Medulla oblongata (tissue), 1 donor: ENCODE measurements at regions not wholly inside any gene's neighbourhood (a gene's known extent, or its start where the extent isn't known, plus 50 kb on each side); places are given as distances from the start of the nearest gene placed in this dataset.
A peak's percentile ranks its signal among the peaks of the same experiment; 100 is the strongest.

ENCODE experiments used
- DNase-seq: peaks from one replicate; pipeline ENCODE4 v3.0.0-alpha.2; 2015; ENCODE audit errors: extremely low spot score

DNA sequence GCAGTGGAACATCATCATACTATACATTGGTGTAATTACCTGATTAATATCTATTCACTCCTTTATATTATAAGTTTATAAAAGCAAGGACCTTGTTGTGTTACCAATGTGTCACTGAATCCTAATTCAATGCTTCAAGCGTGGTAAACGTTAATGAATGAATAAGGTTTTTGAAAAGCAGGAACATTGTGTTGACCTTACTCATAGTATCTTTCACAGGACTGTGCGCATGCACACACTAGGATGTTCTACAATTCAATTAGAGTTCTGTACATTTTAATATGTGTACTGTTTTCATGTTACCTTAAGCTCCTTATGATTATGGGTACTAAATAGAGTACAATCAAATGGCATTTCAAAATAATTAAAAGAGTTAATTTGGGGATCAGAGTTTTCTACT is 578.5 kb downstream of the BMP2 start:
- DNase-seq: no peak

DNA sequence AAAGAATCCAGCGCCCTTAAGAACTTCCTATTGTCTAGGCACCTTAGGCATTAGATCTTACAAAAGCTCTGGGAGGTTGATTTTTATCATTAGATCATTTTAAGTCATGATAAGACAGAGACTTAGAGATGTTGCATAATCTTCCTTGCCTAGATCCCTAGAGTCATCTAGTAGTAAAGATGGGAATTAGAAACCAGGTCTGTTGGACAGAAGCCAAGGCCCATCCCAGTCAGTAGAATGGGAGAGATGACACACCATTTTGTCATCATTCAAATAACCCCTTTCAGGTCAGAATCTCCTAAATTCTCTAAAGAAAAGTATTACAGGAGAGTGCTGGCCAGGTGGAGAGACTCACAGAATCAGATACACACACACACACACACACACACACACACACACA is 579.1 kb downstream of the BMP2 start:
- DNase-seq: no peak

DNA sequence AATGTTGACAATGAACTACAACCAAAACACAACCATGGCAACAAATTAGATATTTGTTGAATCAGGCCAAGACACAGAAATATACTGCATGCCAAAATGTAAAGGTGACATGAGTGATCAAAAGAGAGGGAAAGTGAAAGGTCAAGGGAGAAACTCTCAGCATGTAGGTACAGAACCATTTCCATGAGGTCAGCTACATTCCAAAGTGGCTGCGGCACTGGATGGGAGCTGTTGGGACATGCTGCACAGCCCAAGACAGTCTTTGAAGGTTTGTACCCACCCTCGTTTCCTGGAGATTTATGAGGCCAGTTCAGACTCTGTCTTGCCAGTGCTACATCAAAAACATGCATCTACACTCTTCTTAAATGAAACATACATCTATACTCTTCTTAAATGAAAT is 579.9 kb downstream of the BMP2 start:
- DNase-seq: no peak

DNA sequence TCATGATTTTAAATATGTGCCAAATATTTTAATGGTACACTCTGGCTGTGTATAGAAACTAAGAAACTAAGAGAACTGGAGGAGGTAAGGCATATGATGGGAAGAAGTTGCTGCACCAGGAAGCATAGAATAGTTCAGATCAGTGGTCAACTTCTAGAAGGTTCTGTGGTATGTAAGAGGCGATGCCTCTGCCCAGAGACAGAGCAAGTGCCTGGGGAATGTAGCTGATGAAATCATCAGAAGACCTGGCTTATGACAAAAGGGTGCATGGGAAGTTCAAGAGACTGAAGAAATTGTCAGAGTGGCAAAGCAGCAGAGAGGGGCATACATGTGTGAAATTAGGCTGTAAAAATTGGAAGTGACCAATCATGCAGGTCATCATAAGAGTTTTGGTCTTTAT is 580.8 kb downstream of the BMP2 start:
- no peak for DNase-seq

DNA sequence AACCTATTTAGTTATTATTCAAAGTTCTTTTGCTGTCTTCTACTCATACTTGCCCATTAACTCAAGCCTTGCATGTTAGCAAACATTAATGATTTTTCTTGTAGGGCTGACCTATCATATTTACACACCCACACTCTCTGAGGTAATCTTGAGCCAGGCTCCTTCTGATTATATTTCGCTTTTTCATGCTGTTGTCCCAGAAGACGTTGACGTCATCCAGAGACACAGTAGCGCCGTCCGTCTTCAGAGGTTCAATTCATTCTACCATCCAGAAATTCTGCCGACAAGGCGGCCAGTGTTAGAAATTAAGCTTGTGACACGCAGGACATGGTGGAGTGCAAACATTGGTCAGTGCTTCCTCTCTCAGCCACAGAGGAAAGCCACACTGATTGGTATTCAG is 584.7 kb downstream of the BMP2 start:
- no peak for DNase-seq

DNA sequence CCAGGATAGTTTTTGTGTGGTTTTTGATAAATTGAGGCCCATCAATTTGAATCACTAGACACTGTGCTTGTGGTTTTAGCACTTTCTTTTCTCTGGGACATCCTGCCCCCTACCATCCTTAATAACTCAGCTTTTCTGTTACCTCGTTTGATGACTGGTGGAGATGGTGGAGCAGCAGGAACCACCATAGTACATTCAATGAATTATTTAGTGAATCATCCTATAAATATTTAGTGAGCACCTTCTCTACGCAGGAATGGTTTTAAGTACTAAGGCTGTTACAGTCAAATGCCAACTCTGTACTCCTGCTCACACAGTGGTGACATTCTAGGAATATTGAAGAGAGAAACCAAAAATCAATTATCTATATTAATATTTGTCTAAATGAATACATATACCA is 585.2 kb downstream of the HAO1 start:
- DNase-seq: no peak

DNA sequence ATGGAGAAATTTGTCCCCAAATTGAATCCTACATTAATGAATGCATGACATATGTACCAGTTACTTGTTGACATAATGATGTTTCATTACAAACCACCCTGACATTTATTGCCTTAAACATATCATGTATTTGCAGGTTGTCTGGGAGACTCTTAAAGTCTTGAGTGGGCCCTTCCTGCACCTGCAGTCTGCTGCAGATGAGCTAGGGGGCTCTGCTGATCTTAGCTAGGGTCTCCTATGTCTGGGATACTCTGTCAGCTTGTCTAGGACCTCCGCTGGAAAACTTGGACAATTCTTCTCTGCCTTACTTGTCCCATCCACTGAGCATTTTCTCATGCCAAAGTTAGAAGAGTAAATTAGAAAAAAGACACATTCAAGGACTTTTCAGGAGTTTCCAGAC is 581.6 kb downstream of the HAO1 start:
- DNase-seq: no peak

DNA sequence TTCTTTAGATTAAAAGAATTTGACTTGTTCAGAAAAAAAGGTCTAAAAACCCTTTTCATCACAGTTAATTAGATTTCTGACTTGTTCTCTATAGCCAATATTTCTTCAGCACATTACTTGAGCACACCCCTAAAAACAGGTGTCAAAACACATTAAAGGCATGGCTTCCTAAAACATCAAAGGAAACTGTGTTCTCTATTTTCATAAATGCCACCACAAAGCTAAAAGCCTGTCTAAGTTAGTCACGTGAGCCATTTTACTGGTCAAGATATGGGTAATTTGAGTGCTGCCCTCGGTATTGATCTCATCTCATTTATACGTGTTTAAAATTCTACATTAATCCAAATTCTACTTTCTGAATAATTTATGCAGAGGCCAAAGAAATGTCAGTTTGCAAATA is 580.5 kb downstream of the HAO1 start:
- DNase-seq: no peak

DNA sequence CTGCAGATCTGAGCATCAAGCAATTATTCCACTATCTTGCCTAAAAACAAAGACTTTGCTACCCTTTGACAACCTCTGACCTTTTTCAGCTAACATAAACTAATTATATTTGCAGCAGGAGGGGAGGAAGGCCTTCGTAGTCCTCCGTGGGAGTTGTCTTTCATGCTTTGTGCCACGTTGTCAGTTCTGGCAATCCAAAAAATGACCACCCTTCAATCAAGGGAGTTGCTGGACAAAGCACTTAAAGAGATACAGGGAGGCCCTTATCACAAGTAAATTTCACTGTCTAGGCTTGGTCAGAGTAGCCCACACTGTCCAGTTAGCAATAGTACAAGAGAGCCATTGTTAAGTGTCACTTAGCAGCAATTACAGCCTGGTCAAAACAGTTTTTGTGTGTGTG is 578.9 kb downstream of the HAO1 start:
- peak; percentile 13 for DNase-seq

DNA sequence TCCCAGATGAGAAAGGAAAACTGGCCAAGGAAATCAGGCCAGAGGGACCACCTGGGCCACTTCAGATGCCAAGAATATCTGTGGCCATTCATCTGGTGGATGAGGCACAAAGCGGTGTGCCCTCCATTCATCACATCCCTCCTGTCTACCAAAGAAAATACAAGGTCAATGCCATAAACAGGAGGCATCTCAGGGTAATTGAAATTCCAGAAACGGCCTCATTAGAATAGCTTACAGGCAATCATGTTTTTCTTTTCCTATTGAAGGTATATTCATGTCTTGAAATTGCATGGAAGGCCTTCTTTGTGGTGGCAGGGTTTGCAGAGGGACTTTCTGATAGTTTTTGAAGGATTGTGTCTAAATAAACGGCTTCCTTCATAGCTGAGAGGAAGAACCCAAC is 578.3 kb downstream of the HAO1 start:
- no peak for DNase-seq

DNA sequence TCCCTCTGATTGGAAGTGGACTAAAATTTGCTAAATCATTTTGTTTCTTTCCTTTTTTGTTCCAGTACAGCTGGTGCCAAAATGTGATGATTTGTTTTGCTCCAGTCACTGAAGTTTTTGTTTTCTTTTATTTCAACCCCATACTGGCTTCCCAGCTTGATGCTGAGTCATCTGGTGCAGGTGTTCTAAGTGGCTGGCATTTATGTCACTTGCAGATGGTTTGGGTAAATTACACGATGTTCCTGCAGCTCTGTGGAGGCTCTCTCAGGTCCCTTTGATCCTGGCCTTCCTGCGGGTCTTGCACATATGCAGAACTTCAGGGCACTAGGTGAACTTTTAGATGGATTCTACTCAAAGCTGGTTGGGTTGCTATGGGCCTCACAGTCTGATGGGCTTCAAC is 577.7 kb downstream of the HAO1 start:
- no peak for DNase-seq

DNA sequence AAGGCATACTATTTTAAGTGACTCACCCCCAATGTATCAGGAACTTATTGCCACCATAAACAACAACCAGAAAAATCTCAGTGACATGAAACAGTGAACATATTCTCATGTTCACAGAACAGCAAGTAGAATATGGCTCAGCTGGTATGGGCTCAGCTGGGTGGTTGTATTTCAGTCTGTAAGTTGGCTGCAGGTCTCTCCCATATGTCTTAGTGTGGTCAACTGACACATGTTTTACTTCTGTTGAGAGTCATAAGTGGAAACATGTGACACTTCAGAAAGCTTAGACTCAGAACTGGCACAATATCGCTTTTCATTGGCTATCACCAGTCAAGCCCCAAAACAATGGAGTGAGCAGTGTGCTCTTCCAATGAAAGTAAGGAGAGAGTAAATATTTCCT is 574.1 kb downstream of the HAO1 start:
- no peak for DNase-seq

DNA sequence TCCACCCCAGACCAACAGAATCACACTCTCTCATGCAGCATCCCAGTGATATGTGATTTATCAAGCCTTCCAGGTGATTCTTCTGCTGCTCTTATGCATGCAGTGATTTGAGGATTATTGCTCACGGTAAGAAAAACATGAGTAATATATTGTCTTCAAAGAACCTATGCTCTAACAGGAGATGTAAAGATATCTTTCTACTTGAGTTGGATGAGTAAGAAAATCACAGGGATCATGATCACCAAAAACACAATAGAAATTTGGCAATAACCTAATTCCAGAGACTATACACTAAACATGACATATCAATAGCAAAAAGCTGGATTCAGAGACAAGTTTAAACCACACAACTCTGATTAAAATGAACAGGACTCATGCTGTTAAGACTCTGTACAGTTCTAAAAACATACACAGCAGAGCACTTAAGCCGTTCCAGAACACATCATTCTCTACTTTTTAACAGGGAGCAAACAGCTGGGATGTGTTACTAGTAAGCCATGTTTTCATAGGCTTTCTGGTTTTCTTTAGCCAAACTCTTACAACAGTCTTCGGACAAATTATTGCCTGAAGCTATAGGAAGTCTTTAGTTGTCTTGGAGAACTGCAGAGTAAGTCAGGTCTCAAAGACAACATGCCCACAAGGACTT is 568.6 kb downstream of the HAO1 start:
- no peak for DNase-seq

DNA sequence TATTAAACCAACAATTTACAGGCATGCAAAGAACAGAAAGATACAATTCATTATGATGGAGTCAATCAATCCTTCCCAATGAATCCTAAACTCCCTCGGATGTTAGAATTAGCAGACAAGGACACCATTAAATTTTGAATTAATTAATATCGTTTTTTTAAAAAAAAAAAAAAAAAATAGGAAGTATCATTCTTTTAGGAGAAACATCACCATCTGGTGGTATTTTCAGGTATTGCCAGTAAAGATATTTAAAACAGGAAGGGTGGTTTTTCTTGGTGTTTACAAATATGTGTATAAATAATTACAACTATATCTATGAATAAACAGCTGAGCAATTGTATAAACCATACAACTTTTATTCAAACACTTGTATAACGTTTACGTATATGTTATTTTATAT is 564.4 kb downstream of the HAO1 start:
- no peak for DNase-seq

DNA sequence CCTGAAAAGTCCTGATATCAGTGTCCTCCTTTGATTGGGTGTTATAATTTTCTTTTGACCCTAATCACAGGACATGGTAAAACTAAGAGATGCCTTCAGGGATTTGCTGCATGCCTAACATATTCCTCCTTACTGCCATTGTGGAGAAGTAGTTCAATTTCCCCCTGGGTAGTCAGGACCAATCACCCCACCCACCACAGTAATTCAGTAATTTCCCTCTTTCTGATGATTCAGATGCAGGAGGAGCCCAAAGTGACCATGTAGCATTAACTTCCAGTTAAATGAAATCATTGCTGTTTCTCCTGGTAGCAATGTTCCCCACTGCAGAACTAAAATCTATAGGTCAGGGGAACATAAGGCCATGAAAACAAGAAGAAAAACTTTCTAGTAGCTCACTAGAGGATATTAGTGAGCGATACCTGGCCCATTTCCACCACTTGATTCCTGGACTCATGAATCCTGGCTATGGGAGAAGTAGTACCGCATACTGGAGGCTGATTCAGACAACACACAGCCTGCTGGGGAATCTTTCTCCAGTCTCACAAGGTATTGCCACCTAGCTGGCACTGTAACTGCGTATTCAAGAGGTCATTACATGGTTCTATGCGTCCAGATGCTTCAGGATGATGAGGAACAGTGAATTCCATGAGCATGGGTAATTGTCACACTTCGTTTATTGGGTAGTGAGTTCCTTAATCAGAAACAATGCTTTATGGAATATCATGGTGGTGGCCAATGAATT is 561.2 kb downstream of the HAO1 start:
- no peak for DNase-seq

DNA sequence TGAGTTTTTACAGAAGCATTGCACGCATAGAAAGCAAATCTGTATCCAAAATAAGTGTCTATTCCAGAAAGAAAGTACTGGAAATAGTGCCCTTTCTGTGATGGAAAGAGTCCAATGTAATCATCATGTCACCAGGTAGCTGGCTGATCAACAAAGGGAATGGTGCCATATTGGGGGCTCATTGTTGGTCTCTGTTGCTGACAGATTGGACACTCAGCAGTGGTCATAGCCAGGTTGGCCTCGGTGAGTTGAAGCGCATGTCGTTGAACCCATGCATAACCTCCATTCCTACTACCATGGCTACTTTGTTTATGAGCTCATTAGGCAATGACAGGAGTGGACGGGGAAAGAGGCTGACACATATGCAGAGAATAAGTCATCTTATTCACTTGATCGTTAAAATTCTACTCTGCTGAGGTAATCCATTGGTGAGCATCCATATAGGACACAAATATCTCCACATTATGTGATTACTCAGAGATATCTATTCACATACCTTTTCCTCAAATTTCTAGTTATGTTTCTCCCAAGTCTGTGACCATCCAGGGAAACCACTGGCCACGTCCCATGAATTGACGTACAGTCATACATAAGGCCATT is 560.5 kb downstream of the HAO1 start:
- no peak for DNase-seq

DNA sequence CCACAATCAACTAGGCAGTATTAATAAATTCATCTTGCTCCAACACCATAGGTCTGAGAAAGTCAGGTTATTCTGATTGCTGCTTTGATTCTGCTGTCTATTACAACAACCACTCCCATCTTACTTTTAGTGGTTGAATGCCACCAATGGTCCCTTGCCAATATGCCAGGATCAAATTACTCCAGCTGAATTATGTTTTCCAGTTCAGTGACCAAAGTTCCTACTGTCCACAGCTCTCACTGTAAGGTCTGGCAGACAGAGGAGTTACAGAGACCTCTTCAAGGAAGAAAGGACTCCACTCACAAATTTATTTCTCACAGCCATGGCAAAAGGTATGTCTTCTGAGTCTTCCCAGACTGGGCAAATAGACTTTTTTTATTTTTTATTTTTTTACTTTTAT is 557.0 kb downstream of the HAO1 start:
- DNase-seq: no peak

DNA sequence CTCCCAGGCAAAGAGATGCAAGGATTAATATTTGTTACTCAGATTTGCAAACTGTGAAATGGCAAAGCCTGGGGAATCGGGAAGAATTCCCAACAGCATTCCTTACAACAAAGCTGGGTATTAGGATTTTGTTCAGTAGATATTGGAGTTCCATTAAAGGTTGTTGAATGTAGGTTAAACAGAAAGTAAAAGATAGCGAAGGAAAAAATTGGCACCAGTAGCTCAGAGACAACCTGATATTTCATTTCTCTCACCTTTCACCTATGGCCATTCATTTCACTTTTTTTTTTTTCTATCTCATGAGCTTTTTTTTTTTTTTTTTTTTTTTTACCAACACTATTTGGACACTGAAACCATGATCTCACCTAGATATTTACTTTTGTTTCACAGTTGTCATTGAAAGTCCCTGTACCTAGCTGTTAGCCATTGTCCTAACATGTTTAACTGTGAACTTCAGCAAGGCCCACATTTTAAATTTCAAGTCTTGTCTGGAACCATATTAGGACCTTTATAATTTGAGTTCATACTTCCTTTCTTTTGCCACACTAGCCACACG is 552.5 kb downstream of the HAO1 start:
- no peak for DNase-seq

DNA sequence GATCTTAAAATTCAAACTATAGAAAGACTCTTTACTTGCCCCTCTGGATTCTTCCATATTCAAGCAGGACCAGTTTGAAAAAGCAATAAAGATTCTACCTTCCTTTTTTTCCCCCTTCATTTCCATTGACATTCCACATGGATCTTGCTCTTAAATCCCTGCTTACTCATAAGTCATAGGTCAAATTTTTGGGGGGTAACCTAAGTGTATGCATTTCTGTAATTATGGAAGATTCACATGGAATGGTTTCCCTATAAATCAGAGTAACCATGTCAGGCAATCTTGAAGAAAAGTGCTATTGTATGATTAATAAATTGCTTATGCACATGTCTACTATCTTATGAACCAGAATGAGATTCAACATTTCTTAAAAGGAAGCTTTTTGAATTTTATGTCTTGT is 551.0 kb downstream of the HAO1 start:
- DNase-seq: no peak

DNA sequence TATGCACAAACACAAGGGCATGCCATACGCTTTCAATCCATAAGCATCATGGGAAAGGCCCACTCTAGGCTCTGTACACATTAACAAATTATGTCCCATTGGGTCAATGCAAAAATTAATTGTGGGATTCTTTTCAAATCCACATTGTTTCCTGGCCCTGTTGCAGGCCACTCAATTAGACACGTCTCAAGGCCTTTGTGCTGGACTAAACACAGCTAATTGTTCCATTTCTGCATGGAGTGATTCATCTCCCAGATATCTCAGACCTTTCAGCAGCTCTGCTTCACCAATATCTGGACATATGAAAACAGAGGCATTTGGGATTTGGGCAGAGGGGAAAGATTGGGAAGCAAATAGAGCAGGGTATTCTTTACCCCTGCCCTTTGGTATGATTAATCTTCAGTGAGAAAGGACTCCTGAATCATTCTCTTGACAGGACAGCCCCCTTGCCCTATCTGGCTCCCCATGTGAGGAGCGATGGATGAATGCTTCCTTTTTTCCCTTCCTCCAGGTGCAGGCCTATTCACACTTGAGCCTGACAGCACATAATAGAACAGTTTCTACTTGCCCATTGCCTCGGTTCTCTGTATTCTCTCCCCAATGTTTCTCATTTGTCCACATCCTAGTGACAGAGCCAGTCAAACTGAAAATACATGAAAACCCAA is 547.6 kb downstream of the HAO1 start:
- DNase-seq: peak; percentile 10

DNA sequence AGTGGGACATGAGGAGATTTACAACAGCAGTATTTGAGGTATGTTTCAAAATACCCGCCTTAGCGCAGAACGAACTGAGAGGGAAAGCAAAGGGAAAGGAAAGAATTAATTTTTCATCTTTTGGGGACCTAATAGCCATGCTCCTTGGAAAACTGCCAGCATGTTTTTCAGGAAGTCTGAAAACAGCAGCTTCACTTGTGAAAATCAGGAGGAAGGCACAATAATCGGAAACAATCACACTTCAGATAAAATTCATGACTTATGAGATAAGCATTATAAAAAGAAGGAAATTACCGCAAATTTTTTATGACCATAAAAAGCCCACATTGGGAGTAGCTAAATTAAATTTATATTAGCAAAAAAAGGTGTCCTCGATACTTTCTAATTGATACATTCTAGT is 541.1 kb downstream of the HAO1 start:
- DNase-seq: no peak

DNA sequence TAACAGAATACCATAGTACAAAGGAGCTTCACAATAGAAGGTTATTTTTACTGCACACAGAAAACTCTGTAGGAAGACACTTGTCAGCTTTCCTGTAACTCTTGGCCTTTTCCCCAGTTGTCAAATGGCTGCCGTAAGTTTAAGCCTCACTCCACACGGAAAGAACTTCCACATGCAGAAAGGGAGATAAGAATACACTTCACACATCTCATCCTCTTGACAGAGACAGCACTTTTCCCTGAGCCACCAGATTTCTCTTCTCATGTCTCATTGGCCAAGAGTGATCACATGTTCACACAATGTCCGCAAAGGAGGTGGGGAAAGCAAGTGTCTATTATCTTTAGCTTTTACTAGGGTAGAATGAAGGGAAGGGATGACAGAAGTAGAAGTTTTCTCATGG is 540.7 kb downstream of the HAO1 start:
- no peak for DNase-seq

DNA sequence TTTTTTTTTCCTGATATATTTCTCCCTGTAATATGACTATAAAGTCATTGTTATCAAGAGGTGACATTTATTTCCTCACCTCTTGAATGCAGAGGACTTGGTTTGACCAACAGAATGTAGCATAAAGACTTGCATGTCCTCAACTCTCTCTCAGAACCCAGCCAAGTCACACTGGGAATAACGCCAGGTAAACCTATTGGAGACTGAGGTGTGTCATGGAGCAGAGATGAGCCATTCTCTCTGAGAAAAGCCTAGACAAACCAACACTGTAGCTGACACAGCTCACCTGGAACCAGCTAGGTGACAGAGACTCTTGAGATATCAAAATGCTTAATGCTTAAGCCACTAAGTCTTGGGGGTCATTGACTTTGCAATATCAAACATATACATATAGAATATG is 533.6 kb downstream of the HAO1 start:
- DNase-seq: no peak
